SK-N-SH (cell line): ENCODE measurements at regions not wholly inside any gene's neighbourhood (a gene's known extent, or its start where the extent isn't known, plus 50 kb on each side); places are given as distances from the start of the nearest gene placed in this dataset.

Source experiments
- CTCF ChIA-PET: fragments of 300-600, 350-600 bp; formaldehyde crosslinking; extraction: SDS; loops from one replicate; lab custom pipeline; 2021; lab: Yijun Ruan, JAX
- POLR2A ChIA-PET: fragments of 350-600 bp; sonication (Branson Sonifier 250); formaldehyde crosslinking; extraction: SDS; loops from one replicate; lab custom pipeline; 2020; ENCODE audit warnings: antibody characterized with exemption, inconsistent platforms; lab: Yijun Ruan, JAX
- DNase-seq: peaks from one replicate; pipeline ENCODE4 v3.0.0; 2012
- H2AFZ ChIP-seq: fragments of 200-600 bp; sonication (generic); 2 replicates; pipeline ENCODE4 v1.8.1; 2016; ENCODE audit warnings: antibody characterized with exemption, mild to moderate bottlenecking, low read depth
- H3F3A ChIP-seq: fragments of 200-600 bp; sonication (generic); replicated peaks from 2 replicates; pipeline ENCODE3; 2016; ENCODE audit warnings: antibody characterized with exemption, mild to moderate bottlenecking; ENCODE audit not compliant: insufficient read depth
- H3K27ac ChIP-seq, 2 experiments: fragments of 200-500 bp in 1 of 2; fragments of 200-600 bp in 1 of 2; sonication (Bioruptor generic) in 1 of 2; sonication (generic), shearing (Covaris generic) in 1 of 2; 2 replicates each; pipeline versions ENCODE4 v1.5.1 to v1.6.1; 2014 to 2016; ENCODE audit warnings: low read depth in 2 of 2, inconsistent platforms in 1 of 2, low read length in 1 of 2, mild to moderate bottlenecking in 1 of 2, mixed read lengths in 1 of 2
- H3K27me3 ChIP-seq: fragments of 200-600 bp; sonication (generic), shearing (Covaris generic); 2 replicates; pipeline ENCODE4 v1.6.1; 2016; ENCODE audit warnings: mixed run types; ENCODE audit not compliant: insufficient read depth
- H3K36me3 ChIP-seq, 2 experiments: fragments of 200-500 bp in 1 of 2; fragments of 200-600 bp in 1 of 2; sonication (Bioruptor generic) in 1 of 2; sonication (generic) in 1 of 2; replicated peaks in 1 of 2; 2 replicates each; pipeline versions ENCODE3 to v1.5.1; 2014 to 2016; ENCODE audit warnings: low read length in 1 of 2, mild to moderate bottlenecking in 1 of 2; ENCODE audit not compliant: insufficient read depth in 2 of 2, control insufficient read depth in 1 of 2
- H3K4me1 ChIP-seq, 2 experiments: fragments of 200-500 bp in 1 of 2; fragments of 200-600 bp in 1 of 2; sonication (Bioruptor generic) in 1 of 2; sonication (generic), shearing (Covaris generic) in 1 of 2; 2 replicates each; pipeline versions ENCODE4 v1.5.1 to v1.6.1; 2014 to 2016; ENCODE audit warnings: low read depth in 1 of 2, low read length in 1 of 2, mixed run types in 1 of 2; ENCODE audit not compliant: insufficient read depth in 2 of 2, control insufficient read depth in 1 of 2
- H3K4me2 ChIP-seq: fragments of 200-600 bp; sonication (generic), shearing (Covaris generic); 2 replicates; pipeline ENCODE4 v1.6.1; 2017; ENCODE audit warnings: mixed run types
- H3K4me3 ChIP-seq, 2 experiments: fragments of 200-500 bp in 1 of 2; fragments of 200-600 bp in 1 of 2; sonication (Bioruptor generic) in 1 of 2; sonication (generic), shearing (Covaris generic) in 1 of 2; 2 replicates each; pipeline versions ENCODE4 v1.5.1 to v1.8.1; 2014 to 2016; ENCODE audit warnings: low read depth in 2 of 2, inconsistent platforms in 1 of 2, low read length in 1 of 2, mild to moderate bottlenecking in 1 of 2, mixed read lengths in 1 of 2, moderate library complexity in 1 of 2
- H3K79me2 ChIP-seq: fragments of 200-600 bp; sonication (generic); 2 replicates; pipeline ENCODE4 v1.8.1; 2017; ENCODE audit warnings: mild to moderate bottlenecking; ENCODE audit not compliant: insufficient read depth
- H3K9ac ChIP-seq: fragments of 200-600 bp; sonication (generic); 2 replicates; pipeline ENCODE4 v1.6.1; 2017; ENCODE audit warnings: mixed run types
- H3K9me2 ChIP-seq: fragments of 200-600 bp; sonication (generic); 2 replicates; pipeline ENCODE4 v1.6.1; 2017; ENCODE audit warnings: mixed run types
- H3K9me3 ChIP-seq: fragments of 200-600 bp; sonication (generic); 2 replicates; pipeline ENCODE4 v1.6.1; 2017; ENCODE audit warnings: mixed run types, mild to moderate bottlenecking, moderate library complexity
- H4K20me1 ChIP-seq: fragments of 200-600 bp; sonication (generic); 2 replicates; pipeline ENCODE4 v1.6.1; 2017; ENCODE audit warnings: mild to moderate bottlenecking, mixed run types; ENCODE audit not compliant: insufficient read depth
- EP300 ChIP-seq, 2 experiments: IDR thresholded peaks; 2 replicates each; pipeline versions ENCODE4 v1.4.0 to v1.6.1; 2012; ENCODE audit warnings: borderline replicate concordance in 1 of 2, low read depth in 1 of 2, low read length in 1 of 2
- FOXJ3 ChIP-seq: sonication (generic); formaldehyde crosslinking; IDR thresholded peaks from 2 replicates; pipeline ENCODE4 v1.5.1; 2020; ENCODE audit warnings: mild to moderate bottlenecking, missing genetic modification reagents
- FOXM1 ChIP-seq: IDR thresholded peaks from 2 replicates; pipeline ENCODE4 v1.4.0; 2012; ENCODE audit warnings: low read depth, mild to moderate bottlenecking
- GABPA ChIP-seq: IDR thresholded peaks from 2 replicates; pipeline ENCODE4 v1.4.0; 2012; ENCODE audit warnings: low read depth, mild to moderate bottlenecking
- GATA2 ChIP-seq: sonication (generic); formaldehyde crosslinking; IDR thresholded peaks from 2 replicates; pipeline ENCODE4 v1.5.0; 2020; ENCODE audit warnings: mild to moderate bottlenecking, missing genetic modification reagents
- JUND ChIP-seq: IDR thresholded peaks from 2 replicates; pipeline ENCODE4 v1.4.0; 2012
- MEF2A ChIP-seq: IDR thresholded peaks from 2 replicates; pipeline ENCODE4 v1.4.0; 2012; ENCODE audit warnings: low read depth, borderline replicate concordance
- NFIC ChIP-seq: IDR thresholded peaks from 2 replicates; pipeline ENCODE4 v1.4.0; 2012; ENCODE audit warnings: borderline replicate concordance
- RAD21 ChIP-seq: IDR thresholded peaks from 2 replicates; pipeline ENCODE4 v1.6.1; 2012; ENCODE audit warnings: mild to moderate bottlenecking, low read length
- RXRA ChIP-seq: IDR thresholded peaks from 2 replicates; pipeline ENCODE4 v1.4.0; 2012; ENCODE audit warnings: low read depth, mild to moderate bottlenecking, borderline replicate concordance
- SIN3A ChIP-seq: IDR thresholded peaks from 2 replicates; pipeline ENCODE4 v1.6.1; 2012; ENCODE audit warnings: low read depth, mild to moderate bottlenecking, low read length, moderate library complexity, borderline replicate concordance
- WGBS: methylation state at CpG from one replicate; pipeline ENCODE4 v1.1.6; 2017; ENCODE audit warnings: low lambda C conversion rate; 5-methylcytosine and 5-hydroxymethylcytosine counted together
- TF ChIP-seq, protein P1 (sequence below): IDR thresholded peaks from 2 replicates; pipeline ENCODE4 v1.4.0; 2012; ENCODE audit warnings: low read depth
- TF ChIP-seq, protein P2 (sequence below): IDR thresholded peaks from 2 replicates; pipeline ENCODE4; 2012
- TF ChIP-seq, protein P3 (sequence below): fragments of 150-350 bp; IDR thresholded peaks from 2 replicates; pipeline ENCODE4 v1.6.1; 2016; ENCODE audit warnings: mild to moderate bottlenecking, low read depth, low read length

DNA sequence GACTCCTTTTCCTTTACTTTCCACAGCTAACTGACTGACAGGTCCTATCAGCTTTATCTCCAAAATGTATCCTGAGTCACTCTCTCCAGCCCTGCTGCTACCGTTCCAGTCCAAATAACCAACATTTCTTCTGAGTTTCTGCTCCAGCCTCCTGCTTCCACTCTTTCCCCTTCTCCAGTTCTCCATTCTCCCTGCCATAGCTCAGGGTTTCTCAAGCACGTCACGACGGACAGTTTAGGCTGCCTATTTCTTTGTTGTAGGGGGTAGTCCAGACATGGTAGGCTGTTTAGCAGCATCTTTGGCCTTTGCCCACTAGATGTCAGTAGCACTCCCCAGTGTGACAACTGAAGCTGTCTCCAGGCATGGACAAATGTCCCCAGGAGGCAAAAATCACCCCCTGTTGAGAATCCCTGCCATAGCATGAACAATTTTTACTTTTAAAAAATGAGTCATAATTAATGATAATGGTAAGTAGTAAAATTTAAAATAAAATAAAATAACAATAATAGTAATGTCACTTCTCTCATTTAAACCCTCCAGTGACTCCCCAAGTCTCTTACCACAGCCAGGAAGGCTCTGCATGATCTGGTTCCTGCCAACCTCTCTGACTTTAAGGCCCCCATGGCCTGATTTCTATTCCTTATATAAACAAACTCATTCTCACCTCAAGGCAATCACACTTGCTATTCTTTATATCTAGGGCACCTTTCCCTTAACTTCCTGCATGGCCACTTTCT lies 105.4 kb upstream of the FER start (continued):
- TF ChIP-seq, protein P1, sequence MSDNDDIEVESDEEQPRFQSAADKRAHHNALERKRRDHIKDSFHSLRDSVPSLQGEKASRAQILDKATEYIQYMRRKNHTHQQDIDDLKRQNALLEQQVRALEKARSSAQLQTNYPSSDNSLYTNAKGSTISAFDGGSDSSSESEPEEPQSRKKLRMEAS, result no peak
- TF ChIP-seq FOXM1, result no peak
- TF ChIP-seq, protein P2, sequence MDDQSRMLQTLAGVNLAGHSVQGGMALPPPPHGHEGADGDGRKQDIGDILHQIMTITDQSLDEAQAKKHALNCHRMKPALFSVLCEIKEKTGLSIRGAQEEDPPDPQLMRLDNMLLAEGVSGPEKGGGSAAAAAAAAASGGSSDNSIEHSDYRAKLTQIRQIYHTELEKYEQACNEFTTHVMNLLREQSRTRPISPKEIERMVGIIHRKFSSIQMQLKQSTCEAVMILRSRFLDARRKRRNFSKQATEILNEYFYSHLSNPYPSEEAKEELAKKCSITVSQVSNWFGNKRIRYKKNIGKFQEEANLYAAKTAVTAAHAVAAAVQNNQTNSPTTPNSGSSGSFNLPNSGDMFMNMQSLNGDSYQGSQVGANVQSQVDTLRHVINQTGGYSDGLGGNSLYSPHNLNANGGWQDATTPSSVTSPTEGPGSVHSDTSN, result no peak
- TF ChIP-seq MEF2A, result no peak
- TF ChIP-seq JUND, result no peak
- TF ChIP-seq, protein P3, sequence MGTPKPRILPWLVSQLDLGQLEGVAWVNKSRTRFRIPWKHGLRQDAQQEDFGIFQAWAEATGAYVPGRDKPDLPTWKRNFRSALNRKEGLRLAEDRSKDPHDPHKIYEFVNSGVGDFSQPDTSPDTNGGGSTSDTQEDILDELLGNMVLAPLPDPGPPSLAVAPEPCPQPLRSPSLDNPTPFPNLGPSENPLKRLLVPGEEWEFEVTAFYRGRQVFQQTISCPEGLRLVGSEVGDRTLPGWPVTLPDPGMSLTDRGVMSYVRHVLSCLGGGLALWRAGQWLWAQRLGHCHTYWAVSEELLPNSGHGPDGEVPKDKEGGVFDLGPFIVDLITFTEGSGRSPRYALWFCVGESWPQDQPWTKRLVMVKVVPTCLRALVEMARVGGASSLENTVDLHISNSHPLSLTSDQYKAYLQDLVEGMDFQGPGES, result no peak
- TF ChIP-seq RXRA, result no peak
- TF ChIP-seq NFIC, result no peak
- no peak for TF ChIP-seq GATA2
- TF ChIP-seq, all 33 proteins: peak for 7

DNA sequence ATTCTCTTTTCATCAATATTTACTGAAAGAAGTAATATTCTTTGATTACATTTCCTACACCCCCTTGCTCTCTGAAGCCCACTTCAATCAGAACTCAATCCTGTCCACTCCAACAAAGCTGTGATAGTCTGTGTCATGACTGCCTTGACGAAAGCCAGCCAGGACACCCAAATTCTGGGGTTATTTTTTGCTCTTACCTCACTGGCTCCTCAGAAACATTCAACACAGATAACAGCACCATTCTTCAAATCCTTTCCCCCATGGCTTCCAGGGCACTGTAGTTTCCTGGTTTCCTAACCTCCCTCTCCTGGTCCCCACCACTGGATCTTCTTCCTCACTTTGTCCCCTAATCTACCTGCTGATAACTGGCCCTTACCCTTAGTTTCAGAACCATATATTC lies 106.1 kb upstream of the FER start:
- TF ChIP-seq, protein P2, result no peak
- TF ChIP-seq RAD21, result no peak
- no peak for TF ChIP-seq EP300 (IDR thresholded peaks at IDR 0.05; ENCODE audit: borderline replicate concordance in 1 of 2, low read depth in 1 of 2, low read length in 1 of 2)
- TF ChIP-seq SIN3A, result no peak
- TF ChIP-seq FOXJ3 (CRISPR knock-in tag), result no peak
- no peak for TF ChIP-seq GATA2
- no peak for TF ChIP-seq GABPA
- no peak overlapping the region; the same call in 1 of the 2 replicates for H3K4me2 ChIP-seq
- no peaks in the 10 kb centered on the region for H3K9me3 ChIP-seq
- H3K27ac ChIP-seq, result no peak overlapping the region
- ChIA-PET CTCF (interaction anchor here (0.5 to 2.3 kb wide), 39 partner anchors 8 to 1998 kb away, joined by 3 to 18 read pairs (median 4); no protein-coding TSS in a partner anchor), POLR2A (interaction anchor here (1.2 kb wide), 1 partner anchor 1047 kb away, joined by 3 read pairs; no protein-coding TSS in a partner anchor)
- H3K4me3 ChIP-seq, result no peak overlapping the region
- H3F3A ChIP-seq, result no peaks in the 10 kb centered on the region
- no peak for DNase-seq
- peak overlapping the region; percentile 87; the same call in 1 of the 2 replicates for H2AFZ ChIP-seq
- H3K79me2 ChIP-seq, result no peaks in the 10 kb centered on the region
- H4K20me1 ChIP-seq, result no peaks in the 10 kb centered on the region
- no peaks in the 10 kb centered on the region for H3K36me3 ChIP-seq
- H3K4me1 ChIP-seq, result peaks cover 0 to 14% of the 10 kb centered on the region in 2 experiments; a peak in 3 of 4 replicates
- no peaks in the 10 kb centered on the region for H3K27me3 ChIP-seq
- 58% methylated on average over 1 of the region's 1 CpG for WGBS
- H3K9me2 ChIP-seq, result no peaks in the 10 kb centered on the region
- no peak overlapping the region for H3K9ac ChIP-seq
